NB4 (cell line): ENCODE measurements at regions not wholly inside any gene's neighbourhood (a gene's known extent, or its start where the extent isn't known, plus 50 kb on each side); places are given as distances from the start of the nearest gene placed in this dataset.
"Not testable (repeated sequence)": the region's sequence is repeated elsewhere in the genome, so short reads cannot be mapped to it uniquely, and the experiment has no call there.

Experiments
- DNase-seq: peaks from one replicate; pipeline ENCODE4 v3.0.0; 2010; ENCODE audit warnings: low read depth
- H3K4me3 ChIP-seq: one replicate; pipeline ENCODE4 v1.5.1; 2011; ENCODE audit warnings: mild to moderate bottlenecking, low read depth, low read length, moderate library complexity
- MYC ChIP-seq: IDR thresholded peaks from 2 replicates; pipeline ENCODE4 v1.6.1; 2011; ENCODE audit warnings: low read depth, low read length
- POLR2A ChIP-seq: IDR thresholded peaks from 2 replicates; pipeline ENCODE4 v1.6.1; 2011; ENCODE audit warnings: mild to moderate bottlenecking; ENCODE audit not compliant: insufficient read length; ENCODE audit errors: extremely low read depth
- TF ChIP-seq, protein P1 (sequence below): IDR thresholded peaks from 2 replicates; pipeline ENCODE4 v1.6.1; 2011; ENCODE audit warnings: low read depth, low read length
- TF ChIP-seq, protein P2 (sequence below): IDR thresholded peaks from one replicate; pipeline ENCODE4 v1.5.1; 2012; ENCODE audit warnings: low read depth, low read length

DNA sequence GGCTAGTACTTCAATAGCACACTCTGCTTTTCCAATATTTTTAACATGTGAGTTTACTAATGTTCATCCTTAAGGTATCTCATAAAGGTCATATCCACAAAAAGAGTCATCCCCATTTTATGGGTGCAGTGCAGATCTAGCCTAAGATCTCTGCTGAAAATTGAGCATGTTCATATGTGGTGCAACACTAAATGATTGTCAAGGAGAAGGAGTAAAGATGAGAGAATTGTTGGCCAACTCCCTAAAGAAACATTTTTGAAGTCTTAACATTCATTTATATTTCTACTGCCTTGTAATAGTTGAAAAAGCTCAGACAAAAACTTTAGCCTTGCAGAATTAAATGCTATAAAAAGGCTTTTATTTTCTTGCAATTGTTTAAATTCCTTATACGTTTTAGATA lies 1159.6 kb downstream of the TBL1XR1 start:
- DNase-seq, result no peak
- H3K4me3 ChIP-seq, result no peak overlapping the region
- TF ChIP-seq, protein P1, sequence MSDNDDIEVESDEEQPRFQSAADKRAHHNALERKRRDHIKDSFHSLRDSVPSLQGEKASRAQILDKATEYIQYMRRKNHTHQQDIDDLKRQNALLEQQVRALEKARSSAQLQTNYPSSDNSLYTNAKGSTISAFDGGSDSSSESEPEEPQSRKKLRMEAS, result no peak
- TF ChIP-seq, protein P2, sequence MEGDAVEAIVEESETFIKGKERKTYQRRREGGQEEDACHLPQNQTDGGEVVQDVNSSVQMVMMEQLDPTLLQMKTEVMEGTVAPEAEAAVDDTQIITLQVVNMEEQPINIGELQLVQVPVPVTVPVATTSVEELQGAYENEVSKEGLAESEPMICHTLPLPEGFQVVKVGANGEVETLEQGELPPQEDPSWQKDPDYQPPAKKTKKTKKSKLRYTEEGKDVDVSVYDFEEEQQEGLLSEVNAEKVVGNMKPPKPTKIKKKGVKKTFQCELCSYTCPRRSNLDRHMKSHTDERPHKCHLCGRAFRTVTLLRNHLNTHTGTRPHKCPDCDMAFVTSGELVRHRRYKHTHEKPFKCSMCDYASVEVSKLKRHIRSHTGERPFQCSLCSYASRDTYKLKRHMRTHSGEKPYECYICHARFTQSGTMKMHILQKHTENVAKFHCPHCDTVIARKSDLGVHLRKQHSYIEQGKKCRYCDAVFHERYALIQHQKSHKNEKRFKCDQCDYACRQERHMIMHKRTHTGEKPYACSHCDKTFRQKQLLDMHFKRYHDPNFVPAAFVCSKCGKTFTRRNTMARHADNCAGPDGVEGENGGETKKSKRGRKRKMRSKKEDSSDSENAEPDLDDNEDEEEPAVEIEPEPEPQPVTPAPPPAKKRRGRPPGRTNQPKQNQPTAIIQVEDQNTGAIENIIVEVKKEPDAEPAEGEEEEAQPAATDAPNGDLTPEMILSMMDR, result no peak
- TF ChIP-seq POLR2A (no peak), MYC (no peak)

GRCh38 chr3:176032043-176032442 lies 1165.2 kb downstream of the TBL1XR1 start:
- no peak for DNase-seq
- TF ChIP-seq MYC (no peak), POLR2A (no peak)
- TF ChIP-seq, protein P1, result no peak
- TF ChIP-seq, protein P2, result no peak
- H3K4me3 ChIP-seq, result no peak overlapping the region

DNA sequence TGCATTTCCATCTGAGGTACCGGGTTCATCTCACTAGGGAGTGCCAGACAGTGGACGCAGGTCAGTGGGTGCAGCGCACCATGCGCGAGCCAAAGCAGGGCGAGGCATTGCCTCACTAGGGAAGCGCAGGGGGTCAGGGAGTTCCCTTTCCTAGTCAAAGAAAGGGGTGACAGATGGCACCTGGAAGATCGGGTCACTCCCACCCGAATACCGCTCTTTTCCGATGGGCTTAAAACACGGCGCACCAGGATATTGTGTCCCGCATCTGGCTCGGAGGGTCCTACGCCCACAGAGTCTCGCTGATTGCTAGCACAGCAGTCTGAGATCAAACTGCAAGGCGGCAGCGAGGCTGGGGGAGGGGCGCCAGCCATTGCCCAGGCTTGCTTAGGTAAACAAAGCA lies 1157.1 kb downstream of the NAALADL2 start:
- not testable (repeated sequence) for H3K4me3 ChIP-seq, DNase-seq

- DNase-seq, H3K4me3 ChIP-seq: not testable (repeated sequence)
Observed at GRCh38 chr3:176015228-176015627, 1156.1 kb downstream of the NAALADL2 start.

GRCh38 chr3:176009256-176009655 lies 1150.1 kb downstream of the NAALADL2 start:
- no peak overlapping the region for H3K4me3 ChIP-seq
- TF ChIP-seq MYC, result no peak
- TF ChIP-seq, protein P1, result no peak
- no peak for TF ChIP-seq POLR2A
- TF ChIP-seq, protein P2, result no peak
- DNase-seq, result no peak

GRCh38 chr3:176005564-176005963 lies 1146.4 kb downstream of the NAALADL2 start:
- no peak for TF ChIP-seq MYC
- no peak for DNase-seq
- H3K4me3 ChIP-seq, result no peak overlapping the region

GRCh38 chr3:175989161-175989560 lies 1130.0 kb downstream of the NAALADL2 start:
- H3K4me3 ChIP-seq, result no peak overlapping the region
- TF ChIP-seq MYC (no peak), POLR2A (no peak)
- TF ChIP-seq, protein P2, result no peak
- TF ChIP-seq, protein P1, result no peak
- no peak for DNase-seq

- TF ChIP-seq, protein P2, result no peak
- TF ChIP-seq, protein P1, result no peak
- no peak for TF ChIP-seq POLR2A
- no peak for TF ChIP-seq MYC
- DNase-seq, result no peak
- H3K4me3 ChIP-seq, result no peak overlapping the region
Observed at GRCh38 chr3:175988401-175988800, 1129.3 kb downstream of the NAALADL2 start.
